ENCODE measurements at regions not wholly inside any gene's neighbourhood (a gene's known extent, or its start where the extent isn't known, plus 50 kb on each side); places are given as distances from the start of the nearest gene placed in this dataset.

DNA sequence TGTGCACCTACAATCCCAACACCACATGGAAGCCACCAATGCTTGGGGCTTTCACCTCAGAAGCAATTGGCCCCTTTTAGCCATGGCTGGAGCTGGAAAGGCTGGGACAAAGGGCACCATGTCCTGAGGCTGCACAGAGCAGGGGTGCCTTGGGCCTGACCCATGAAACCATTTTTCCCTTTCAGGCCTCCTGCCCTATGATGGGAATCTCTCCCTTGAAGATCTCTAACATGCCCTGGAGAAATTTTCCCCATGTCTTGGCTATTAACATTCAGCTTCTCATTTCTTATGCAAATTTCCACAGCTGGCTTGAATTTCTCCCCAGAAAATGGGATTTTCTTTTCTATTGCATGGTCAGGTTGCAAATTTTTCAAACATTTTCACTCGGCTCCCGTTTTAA, 823.6 kb downstream of the GALC start:
- Mint-ChIP-seq H3K4me3 (no peak overlapping the region), H3K4me1 (peaks cover 16% of the 10 kb centered on the region), H3K27ac (no peak overlapping the region), H3K27me3 (ENCODE audit: insufficient read depth, low read depth, poor library complexity) (no peaks in the 10 kb centered on the region), H3K9me3 (peaks cover 3% of the 10 kb centered on the region; the same call in 1 of the 3 replicates), H3K36me3 (ENCODE audit: low read depth) (peaks cover 12% of the 10 kb centered on the region)
- H2AFZ ChIP-seq = no peak overlapping the region
- H3K79me2 ChIP-seq (replicated peaks; ENCODE audit: insufficient read depth) = no peaks in the 10 kb centered on the region
- no peak overlapping the region for H3K27ac ChIP-seq (ENCODE audit: low read depth)
- H3K4me2 ChIP-seq = peak overlapping the region; percentile 37; the same call in 1 of the 2 replicates
- no peaks in the 10 kb centered on the region for H3F3A ChIP-seq (replicated peaks; ENCODE audit: low read depth)
- no peaks in the 10 kb centered on the region for H3K27me3 ChIP-seq (ENCODE audit: insufficient read depth)
- no peaks in the 10 kb centered on the region for H3K36me3 ChIP-seq (ENCODE audit: insufficient read depth)
- DNase-seq (ENCODE audit: low spot score) = no peak
- peaks cover 17% of the 10 kb centered on the region for H3K4me1 ChIP-seq (ENCODE audit: insufficient read depth)
- no peak overlapping the region for H3K4me3 ChIP-seq
- no peaks in the 10 kb centered on the region for H4K20me1 ChIP-seq (replicated peaks; ENCODE audit: insufficient read depth)
- ATAC-seq = no peak; the same call in 2 of the 3 replicates
- TF ChIP-seq ZNF331 (CRISPR knock-in tag; IDR thresholded peaks at IDR 0.05; ENCODE audit: low read depth) (no peak), JUNB (IDR thresholded peaks at IDR 0.05; ENCODE audit: unreplicated experiment) (no peak), POLR2AphosphoS5 (IDR thresholded peaks at IDR 0.05; ENCODE audit: low read depth) (no peak), EZH2phosphoT487 (IDR thresholded peaks at IDR 0.05; ENCODE audit: unreplicated experiment) (no peak), NANOG (IDR thresholded peaks at IDR 0.05; ENCODE audit: borderline replicate concordance) (no peak), STAT1 (IDR thresholded peaks at IDR 0.05; ENCODE audit: unreplicated experiment) (no peak), CREB1 (CRISPR knock-in tag; IDR thresholded peaks at IDR 0.05; ENCODE audit: low read depth) (no peak), ZNF114 (CRISPR knock-in tag; IDR thresholded peaks at IDR 0.05) (no peak)
- TF ChIP-seq, protein P1, sequence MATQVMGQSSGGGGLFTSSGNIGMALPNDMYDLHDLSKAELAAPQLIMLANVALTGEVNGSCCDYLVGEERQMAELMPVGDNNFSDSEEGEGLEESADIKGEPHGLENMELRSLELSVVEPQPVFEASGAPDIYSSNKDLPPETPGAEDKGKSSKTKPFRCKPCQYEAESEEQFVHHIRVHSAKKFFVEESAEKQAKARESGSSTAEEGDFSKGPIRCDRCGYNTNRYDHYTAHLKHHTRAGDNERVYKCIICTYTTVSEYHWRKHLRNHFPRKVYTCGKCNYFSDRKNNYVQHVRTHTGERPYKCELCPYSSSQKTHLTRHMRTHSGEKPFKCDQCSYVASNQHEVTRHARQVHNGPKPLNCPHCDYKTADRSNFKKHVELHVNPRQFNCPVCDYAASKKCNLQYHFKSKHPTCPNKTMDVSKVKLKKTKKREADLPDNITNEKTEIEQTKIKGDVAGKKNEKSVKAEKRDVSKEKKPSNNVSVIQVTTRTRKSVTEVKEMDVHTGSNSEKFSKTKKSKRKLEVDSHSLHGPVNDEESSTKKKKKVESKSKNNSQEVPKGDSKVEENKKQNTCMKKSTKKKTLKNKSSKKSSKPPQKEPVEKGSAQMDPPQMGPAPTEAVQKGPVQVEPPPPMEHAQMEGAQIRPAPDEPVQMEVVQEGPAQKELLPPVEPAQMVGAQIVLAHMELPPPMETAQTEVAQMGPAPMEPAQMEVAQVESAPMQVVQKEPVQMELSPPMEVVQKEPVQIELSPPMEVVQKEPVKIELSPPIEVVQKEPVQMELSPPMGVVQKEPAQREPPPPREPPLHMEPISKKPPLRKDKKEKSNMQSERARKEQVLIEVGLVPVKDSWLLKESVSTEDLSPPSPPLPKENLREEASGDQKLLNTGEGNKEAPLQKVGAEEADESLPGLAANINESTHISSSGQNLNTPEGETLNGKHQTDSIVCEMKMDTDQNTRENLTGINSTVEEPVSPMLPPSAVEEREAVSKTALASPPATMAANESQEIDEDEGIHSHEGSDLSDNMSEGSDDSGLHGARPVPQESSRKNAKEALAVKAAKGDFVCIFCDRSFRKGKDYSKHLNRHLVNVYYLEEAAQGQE (IDR thresholded peaks at IDR 0.05; ENCODE audit: unreplicated experiment) = no peak
- TF ChIP-seq, protein P2, sequence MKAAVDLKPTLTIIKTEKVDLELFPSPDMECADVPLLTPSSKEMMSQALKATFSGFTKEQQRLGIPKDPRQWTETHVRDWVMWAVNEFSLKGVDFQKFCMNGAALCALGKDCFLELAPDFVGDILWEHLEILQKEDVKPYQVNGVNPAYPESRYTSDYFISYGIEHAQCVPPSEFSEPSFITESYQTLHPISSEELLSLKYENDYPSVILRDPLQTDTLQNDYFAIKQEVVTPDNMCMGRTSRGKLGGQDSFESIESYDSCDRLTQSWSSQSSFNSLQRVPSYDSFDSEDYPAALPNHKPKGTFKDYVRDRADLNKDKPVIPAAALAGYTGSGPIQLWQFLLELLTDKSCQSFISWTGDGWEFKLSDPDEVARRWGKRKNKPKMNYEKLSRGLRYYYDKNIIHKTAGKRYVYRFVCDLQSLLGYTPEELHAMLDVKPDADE (IDR thresholded peaks at IDR 0.05) = no peak
- TF ChIP-seq, protein P3, sequence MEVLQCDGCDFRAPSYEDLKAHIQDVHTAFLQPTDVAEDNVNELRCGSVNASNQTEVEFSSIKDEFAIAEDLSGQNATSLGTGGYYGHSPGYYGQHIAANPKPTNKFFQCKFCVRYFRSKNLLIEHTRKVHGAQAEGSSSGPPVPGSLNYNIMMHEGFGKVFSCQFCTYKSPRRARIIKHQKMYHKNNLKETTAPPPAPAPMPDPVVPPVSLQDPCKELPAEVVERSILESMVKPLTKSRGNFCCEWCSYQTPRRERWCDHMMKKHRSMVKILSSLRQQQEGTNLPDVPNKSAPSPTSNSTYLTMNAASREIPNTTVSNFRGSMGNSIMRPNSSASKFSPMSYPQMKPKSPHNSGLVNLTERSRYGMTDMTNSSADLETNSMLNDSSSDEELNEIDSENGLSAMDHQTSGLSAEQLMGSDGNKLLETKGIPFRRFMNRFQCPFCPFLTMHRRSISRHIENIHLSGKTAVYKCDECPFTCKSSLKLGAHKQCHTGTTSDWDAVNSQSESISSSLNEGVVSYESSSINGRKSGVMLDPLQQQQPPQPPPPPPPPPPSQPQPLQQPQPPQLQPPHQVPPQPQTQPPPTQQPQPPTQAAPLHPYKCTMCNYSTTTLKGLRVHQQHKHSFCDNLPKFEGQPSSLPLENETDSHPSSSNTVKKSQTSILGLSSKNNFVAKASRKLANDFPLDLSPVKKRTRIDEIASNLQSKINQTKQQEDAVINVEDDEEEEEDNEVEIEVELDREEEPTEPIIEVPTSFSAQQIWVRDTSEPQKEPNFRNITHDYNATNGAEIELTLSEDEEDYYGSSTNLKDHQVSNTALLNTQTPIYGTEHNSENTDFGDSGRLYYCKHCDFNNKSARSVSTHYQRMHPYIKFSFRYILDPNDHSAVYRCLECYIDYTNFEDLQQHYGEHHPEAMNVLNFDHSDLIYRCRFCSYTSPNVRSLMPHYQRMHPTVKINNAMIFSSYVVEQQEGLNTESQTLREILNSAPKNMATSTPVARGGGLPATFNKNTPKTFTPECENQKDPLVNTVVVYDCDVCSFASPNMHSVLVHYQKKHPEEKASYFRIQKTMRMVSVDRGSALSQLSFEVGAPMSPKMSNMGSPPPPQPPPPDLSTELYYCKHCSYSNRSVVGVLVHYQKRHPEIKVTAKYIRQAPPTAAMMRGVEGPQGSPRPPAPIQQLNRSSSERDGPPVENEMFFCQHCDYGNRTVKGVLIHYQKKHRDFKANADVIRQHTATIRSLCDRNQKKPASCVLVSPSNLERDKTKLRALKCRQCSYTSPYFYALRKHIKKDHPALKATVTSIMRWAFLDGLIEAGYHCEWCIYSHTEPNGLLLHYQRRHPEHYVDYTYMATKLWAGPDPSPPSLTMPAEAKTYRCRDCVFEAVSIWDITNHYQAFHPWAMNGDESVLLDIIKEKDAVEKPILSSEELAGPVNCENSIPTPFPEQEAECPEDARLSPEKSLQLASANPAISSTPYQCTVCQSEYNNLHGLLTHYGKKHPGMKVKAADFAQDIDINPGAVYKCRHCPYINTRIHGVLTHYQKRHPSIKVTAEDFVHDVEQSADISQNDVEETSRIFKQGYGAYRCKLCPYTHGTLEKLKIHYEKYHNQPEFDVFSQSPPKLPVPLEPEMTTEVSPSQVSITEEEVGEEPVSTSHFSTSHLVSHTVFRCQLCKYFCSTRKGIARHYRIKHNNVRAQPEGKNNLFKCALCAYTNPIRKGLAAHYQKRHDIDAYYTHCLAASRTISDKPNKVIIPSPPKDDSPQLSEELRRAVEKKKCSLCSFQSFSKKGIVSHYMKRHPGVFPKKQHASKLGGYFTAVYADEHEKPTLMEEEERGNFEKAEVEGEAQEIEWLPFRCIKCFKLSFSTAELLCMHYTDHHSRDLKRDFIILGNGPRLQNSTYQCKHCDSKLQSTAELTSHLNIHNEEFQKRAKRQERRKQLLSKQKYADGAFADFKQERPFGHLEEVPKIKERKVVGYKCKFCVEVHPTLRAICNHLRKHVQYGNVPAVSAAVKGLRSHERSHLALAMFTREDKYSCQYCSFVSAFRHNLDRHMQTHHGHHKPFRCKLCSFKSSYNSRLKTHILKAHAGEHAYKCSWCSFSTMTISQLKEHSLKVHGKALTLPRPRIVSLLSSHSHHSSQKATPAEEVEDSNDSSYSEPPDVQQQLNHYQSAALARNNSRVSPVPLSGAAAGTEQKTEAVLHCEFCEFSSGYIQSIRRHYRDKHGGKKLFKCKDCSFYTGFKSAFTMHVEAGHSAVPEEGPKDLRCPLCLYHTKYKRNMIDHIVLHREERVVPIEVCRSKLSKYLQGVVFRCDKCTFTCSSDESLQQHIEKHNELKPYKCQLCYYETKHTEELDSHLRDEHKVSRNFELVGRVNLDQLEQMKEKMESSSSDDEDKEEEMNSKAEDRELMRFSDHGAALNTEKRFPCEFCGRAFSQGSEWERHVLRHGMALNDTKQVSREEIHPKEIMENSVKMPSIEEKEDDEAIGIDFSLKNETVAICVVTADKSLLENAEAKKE (CRISPR knock-in tag; IDR thresholded peaks at IDR 0.05) = no peak
- TF ChIP-seq, protein P4, sequence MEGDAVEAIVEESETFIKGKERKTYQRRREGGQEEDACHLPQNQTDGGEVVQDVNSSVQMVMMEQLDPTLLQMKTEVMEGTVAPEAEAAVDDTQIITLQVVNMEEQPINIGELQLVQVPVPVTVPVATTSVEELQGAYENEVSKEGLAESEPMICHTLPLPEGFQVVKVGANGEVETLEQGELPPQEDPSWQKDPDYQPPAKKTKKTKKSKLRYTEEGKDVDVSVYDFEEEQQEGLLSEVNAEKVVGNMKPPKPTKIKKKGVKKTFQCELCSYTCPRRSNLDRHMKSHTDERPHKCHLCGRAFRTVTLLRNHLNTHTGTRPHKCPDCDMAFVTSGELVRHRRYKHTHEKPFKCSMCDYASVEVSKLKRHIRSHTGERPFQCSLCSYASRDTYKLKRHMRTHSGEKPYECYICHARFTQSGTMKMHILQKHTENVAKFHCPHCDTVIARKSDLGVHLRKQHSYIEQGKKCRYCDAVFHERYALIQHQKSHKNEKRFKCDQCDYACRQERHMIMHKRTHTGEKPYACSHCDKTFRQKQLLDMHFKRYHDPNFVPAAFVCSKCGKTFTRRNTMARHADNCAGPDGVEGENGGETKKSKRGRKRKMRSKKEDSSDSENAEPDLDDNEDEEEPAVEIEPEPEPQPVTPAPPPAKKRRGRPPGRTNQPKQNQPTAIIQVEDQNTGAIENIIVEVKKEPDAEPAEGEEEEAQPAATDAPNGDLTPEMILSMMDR (conservative IDR thresholded peaks at IDR 0.05; ENCODE audit: low read depth in 2 of 2) = no peak
- peaks cover 13% of the 10 kb centered on the region; the same call in 1 of the 2 replicates for H3K9me2 ChIP-seq (ENCODE audit: insufficient read depth)

Measured in GM23338 (cell line).